T-helper 2 cell treated with Interferon-gamma antibody and Interleukin-4, amounts not matched to agents 5 μg/mL and 100 μg/mL, for 36 hours (primary cell): ENCODE measurements at regions not wholly inside any gene's neighbourhood (a gene's known extent, or its start where the extent isn't known, plus 50 kb on each side); places are given as distances from the start of the nearest gene placed in this dataset.

Experiments used
- DNase-seq: peaks from one replicate; pipeline ENCODE4 v3.0.0; 2021; ENCODE audit warnings: low spot score
- H3K27ac Mint-ChIP-seq: one replicate; pipeline ENCODE4 v1.8.0; 2021; ENCODE audit warnings: mild to moderate bottlenecking, mixed read lengths
- H3K27me3 Mint-ChIP-seq: one replicate; pipeline ENCODE4 v1.8.0; 2021; ENCODE audit warnings: low read depth, mixed read lengths
- H3K36me3 Mint-ChIP-seq: one replicate; pipeline ENCODE4 v1.8.0; 2021; ENCODE audit warnings: low read depth, mixed read lengths
- H3K4me1 Mint-ChIP-seq: one replicate; pipeline ENCODE4 v1.8.0; 2021; ENCODE audit warnings: low read depth, mixed read lengths
- H3K4me3 Mint-ChIP-seq: one replicate; pipeline ENCODE4 v1.8.0; 2022; ENCODE audit warnings: mild to moderate bottlenecking, moderate library complexity, mixed read lengths
- H3K9me3 Mint-ChIP-seq: one replicate; pipeline ENCODE4 v1.8.0; 2021; ENCODE audit warnings: mixed read lengths

- no peak for DNase-seq
- H3K4me3 Mint-ChIP-seq, result no peak overlapping the region
- no peaks in the 10 kb centered on the region for H3K36me3 Mint-ChIP-seq
- H3K27ac Mint-ChIP-seq, result no peak overlapping the region
- no peaks in the 10 kb centered on the region for H3K9me3 Mint-ChIP-seq
- no peaks in the 10 kb centered on the region for H3K4me1 Mint-ChIP-seq
- no peaks in the 10 kb centered on the region for H3K27me3 Mint-ChIP-seq
These were observed 96.7 kb upstream of the SMIM21 start for GRCh38 chr18:75524181-75524580.

GRCh38 chr18:75521816-75522215 is 94.3 kb upstream of the SMIM21 start:
- Mint-ChIP-seq H3K9me3 (no peaks in the 10 kb centered on the region), H3K27ac (no peak overlapping the region), H3K4me1 (no peaks in the 10 kb centered on the region), H3K36me3 (no peaks in the 10 kb centered on the region), H3K27me3 (no peaks in the 10 kb centered on the region), H3K4me3 (no peak overlapping the region)
- DNase-seq, result no peak

DNA sequence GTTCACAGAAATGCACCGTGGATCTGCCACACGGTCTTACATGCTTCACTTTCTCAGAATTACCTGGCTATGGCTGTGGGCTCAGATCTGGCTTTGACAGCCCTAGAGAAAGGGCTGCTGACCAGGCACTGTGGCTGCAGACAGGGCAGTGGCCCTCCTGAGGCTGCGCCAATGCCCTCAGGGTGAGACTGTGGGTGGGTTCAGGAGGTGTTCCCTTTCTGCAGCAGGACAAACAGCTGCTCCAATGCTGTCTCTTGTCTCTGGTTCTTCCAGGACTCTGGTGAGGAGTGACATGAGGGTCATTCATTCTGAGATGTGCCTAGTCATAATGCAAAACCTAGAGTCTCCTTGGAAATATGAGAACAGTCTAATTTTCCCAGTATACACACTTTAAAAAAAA is 90.5 kb upstream of the SMIM21 start:
- DNase-seq, result no peak
- Mint-ChIP-seq H3K27me3 (no peaks in the 10 kb centered on the region), H3K9me3 (no peaks in the 10 kb centered on the region), H3K4me1 (no peaks in the 10 kb centered on the region), H3K36me3 (no peaks in the 10 kb centered on the region), H3K27ac (no peak overlapping the region), H3K4me3 (no peak overlapping the region)

DNA sequence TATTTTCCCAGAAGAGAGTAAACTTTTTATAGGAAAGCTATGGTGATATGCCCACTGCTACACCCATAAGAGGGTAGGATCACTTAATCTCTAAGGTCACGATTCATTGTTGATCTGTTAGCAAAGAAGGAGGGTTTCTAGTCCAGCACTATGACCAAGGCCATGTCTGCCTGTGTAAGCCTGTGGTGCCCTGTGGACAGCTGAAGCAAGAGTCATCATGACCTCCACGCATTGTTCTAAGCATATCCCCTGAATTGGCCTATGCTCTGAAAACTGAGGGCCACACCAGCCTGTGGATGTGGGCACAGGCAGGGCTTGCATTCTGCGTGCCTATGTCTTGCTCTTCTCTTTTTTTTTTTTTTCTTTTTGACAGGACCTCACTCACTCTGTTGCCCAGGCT is 89.8 kb upstream of the SMIM21 start:
- H3K27ac Mint-ChIP-seq, result no peak overlapping the region
- no peak for DNase-seq
- H3K4me1 Mint-ChIP-seq, result no peaks in the 10 kb centered on the region

GRCh38 chr18:75507636-75508035 is 80.1 kb upstream of the SMIM21 start:
- DNase-seq, result no peak
- Mint-ChIP-seq H3K9me3 (peaks cover 9% of the 10 kb centered on the region), H3K36me3 (no peaks in the 10 kb centered on the region), H3K4me3 (no peak overlapping the region), H3K4me1 (no peaks in the 10 kb centered on the region), H3K27ac (no peak overlapping the region), H3K27me3 (peaks cover 3% of the 10 kb centered on the region)

More for the DNA sequence above, 89.8 kb upstream of the SMIM21 start:
- H3K27me3 Mint-ChIP-seq, result no peaks in the 10 kb centered on the region
- no peak overlapping the region for H3K4me3 Mint-ChIP-seq
- peaks cover 2% of the 10 kb centered on the region for H3K9me3 Mint-ChIP-seq
- H3K36me3 Mint-ChIP-seq, result no peaks in the 10 kb centered on the region

DNA sequence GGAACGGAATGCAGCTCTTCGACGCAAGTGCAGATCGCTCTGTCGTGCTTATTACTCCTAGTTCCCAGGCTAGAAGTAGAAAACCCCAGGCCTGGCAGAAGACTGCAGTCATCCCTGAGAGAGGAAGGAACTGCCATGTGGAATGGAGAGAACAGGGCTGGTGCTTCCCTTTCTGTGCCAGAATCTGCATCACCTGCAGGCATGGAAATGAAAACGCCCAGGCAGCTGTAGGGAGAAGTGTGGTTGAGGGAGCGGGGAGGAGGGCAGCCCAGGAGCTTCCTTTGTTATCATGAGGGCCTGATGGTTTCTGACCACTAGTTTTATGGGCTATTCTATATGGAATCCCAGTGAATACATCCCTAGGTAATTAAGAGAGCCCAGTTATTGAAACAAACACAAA is 79.4 kb upstream of the SMIM21 start:
- no peak for DNase-seq
- no peak overlapping the region for H3K27ac Mint-ChIP-seq
- no peaks in the 10 kb centered on the region for H3K36me3 Mint-ChIP-seq
- no peak overlapping the region for H3K4me3 Mint-ChIP-seq
- H3K9me3 Mint-ChIP-seq, result peaks cover 4% of the 10 kb centered on the region
- no peaks in the 10 kb centered on the region for H3K4me1 Mint-ChIP-seq
- H3K27me3 Mint-ChIP-seq, result peaks cover 6% of the 10 kb centered on the region

- no peaks in the 10 kb centered on the region for H3K9me3 Mint-ChIP-seq
- no peak overlapping the region for H3K4me3 Mint-ChIP-seq
- peaks cover 11% of the 10 kb centered on the region for H3K27me3 Mint-ChIP-seq
- H3K36me3 Mint-ChIP-seq, result no peaks in the 10 kb centered on the region
- no peak overlapping the region for H3K27ac Mint-ChIP-seq
- no peak for DNase-seq
- no peaks in the 10 kb centered on the region for H3K4me1 Mint-ChIP-seq
These were observed 77.0 kb upstream of the SMIM21 start for GRCh38 chr18:75504469-75504868.

DNA sequence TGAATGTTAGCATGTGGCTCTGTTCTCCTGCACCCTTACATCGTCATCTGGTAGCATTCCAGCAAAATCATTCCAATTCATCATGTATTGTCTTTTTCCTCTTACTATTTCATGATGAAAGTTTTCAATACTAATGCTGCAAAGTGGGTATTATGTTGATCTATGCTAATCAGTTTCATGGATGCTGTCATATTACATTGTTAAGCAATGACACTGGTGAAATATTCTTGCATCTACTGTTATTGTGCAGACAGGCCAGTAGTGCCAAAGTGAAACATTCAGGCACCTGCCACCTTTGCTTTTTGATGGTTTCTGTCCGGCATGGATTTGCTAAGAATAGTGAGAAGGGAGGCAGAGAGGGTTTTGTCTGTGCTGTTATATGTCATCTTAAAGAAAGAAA is 76.1 kb upstream of the SMIM21 start:
- Mint-ChIP-seq H3K36me3 (no peaks in the 10 kb centered on the region), H3K4me3 (no peak overlapping the region), H3K4me1 (no peaks in the 10 kb centered on the region), H3K9me3 (no peaks in the 10 kb centered on the region), H3K27me3 (peaks cover 17% of the 10 kb centered on the region), H3K27ac (no peak overlapping the region)
- DNase-seq, result no peak

- no peak for DNase-seq
- no peaks in the 10 kb centered on the region for H3K36me3 Mint-ChIP-seq
- no peak overlapping the region for H3K4me3 Mint-ChIP-seq
- no peak overlapping the region for H3K27ac Mint-ChIP-seq
- no peaks in the 10 kb centered on the region for H3K9me3 Mint-ChIP-seq
- peaks cover 17% of the 10 kb centered on the region for H3K27me3 Mint-ChIP-seq
- no peaks in the 10 kb centered on the region for H3K4me1 Mint-ChIP-seq
These were observed 74.8 kb upstream of the SMIM21 start for GRCh38 chr18:75502286-75502685.

DNA sequence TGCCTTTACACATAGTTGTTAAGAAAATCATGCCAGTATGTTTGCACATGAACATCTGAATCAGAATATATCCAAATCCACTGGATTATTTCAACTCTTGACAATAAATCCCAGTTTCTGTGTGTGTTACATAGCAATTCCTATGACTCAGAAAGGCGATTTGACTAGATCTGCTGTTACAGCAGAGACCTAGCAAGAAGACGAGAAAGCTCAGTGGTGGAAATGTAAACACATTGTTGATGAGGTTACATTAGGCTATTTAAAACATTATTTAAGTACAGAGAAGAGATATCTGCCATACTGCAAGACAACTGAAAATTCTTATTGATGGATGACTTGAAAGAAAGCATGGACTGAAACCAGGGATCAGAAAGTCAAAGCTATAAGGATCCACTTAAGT is 73.0 kb upstream of the SMIM21 start:
- H3K36me3 Mint-ChIP-seq, result no peaks in the 10 kb centered on the region
- H3K27ac Mint-ChIP-seq, result no peak overlapping the region
- DNase-seq, result no peak
- peaks cover 18% of the 10 kb centered on the region for H3K27me3 Mint-ChIP-seq
- no peaks in the 10 kb centered on the region for H3K9me3 Mint-ChIP-seq
- no peaks in the 10 kb centered on the region for H3K4me1 Mint-ChIP-seq
- H3K4me3 Mint-ChIP-seq, result no peak overlapping the region

GRCh38 chr18:75497576-75498235 is 70.2 kb upstream of the SMIM21 start:
- H3K27me3 Mint-ChIP-seq, result peaks cover 18% of the 10 kb centered on the region
- no peaks in the 10 kb centered on the region for H3K4me1 Mint-ChIP-seq
- no peak overlapping the region for H3K27ac Mint-ChIP-seq
- H3K4me3 Mint-ChIP-seq, result no peak overlapping the region
- DNase-seq, result no peak
- no peaks in the 10 kb centered on the region for H3K36me3 Mint-ChIP-seq
- H3K9me3 Mint-ChIP-seq, result no peaks in the 10 kb centered on the region

GRCh38 chr18:75496151-75496550 is 68.6 kb upstream of the SMIM21 start:
- H3K9me3 Mint-ChIP-seq, result no peaks in the 10 kb centered on the region
- no peak for DNase-seq
- no peaks in the 10 kb centered on the region for H3K36me3 Mint-ChIP-seq
- H3K4me3 Mint-ChIP-seq, result no peak overlapping the region
- H3K4me1 Mint-ChIP-seq, result no peaks in the 10 kb centered on the region
- H3K27ac Mint-ChIP-seq, result no peak overlapping the region
- H3K27me3 Mint-ChIP-seq, result peaks cover 14% of the 10 kb centered on the region

- Mint-ChIP-seq H3K27me3 (peaks cover 6% of the 10 kb centered on the region), H3K27ac (no peak overlapping the region), H3K36me3 (no peaks in the 10 kb centered on the region), H3K9me3 (no peaks in the 10 kb centered on the region), H3K4me3 (no peak overlapping the region), H3K4me1 (no peaks in the 10 kb centered on the region)
- DNase-seq, result no peak
These were observed 65.3 kb upstream of the SMIM21 start for GRCh38 chr18:75492852-75493251.

- no peak overlapping the region for H3K27ac Mint-ChIP-seq
- H3K4me1 Mint-ChIP-seq, result no peaks in the 10 kb centered on the region
- no peaks in the 10 kb centered on the region for H3K9me3 Mint-ChIP-seq
- no peak overlapping the region for H3K4me3 Mint-ChIP-seq
- H3K36me3 Mint-ChIP-seq, result no peaks in the 10 kb centered on the region
- H3K27me3 Mint-ChIP-seq, result peaks cover 6% of the 10 kb centered on the region
- DNase-seq, result no peak
These were observed 63.9 kb upstream of the SMIM21 start for GRCh38 chr18:75491361-75491760.

DNA sequence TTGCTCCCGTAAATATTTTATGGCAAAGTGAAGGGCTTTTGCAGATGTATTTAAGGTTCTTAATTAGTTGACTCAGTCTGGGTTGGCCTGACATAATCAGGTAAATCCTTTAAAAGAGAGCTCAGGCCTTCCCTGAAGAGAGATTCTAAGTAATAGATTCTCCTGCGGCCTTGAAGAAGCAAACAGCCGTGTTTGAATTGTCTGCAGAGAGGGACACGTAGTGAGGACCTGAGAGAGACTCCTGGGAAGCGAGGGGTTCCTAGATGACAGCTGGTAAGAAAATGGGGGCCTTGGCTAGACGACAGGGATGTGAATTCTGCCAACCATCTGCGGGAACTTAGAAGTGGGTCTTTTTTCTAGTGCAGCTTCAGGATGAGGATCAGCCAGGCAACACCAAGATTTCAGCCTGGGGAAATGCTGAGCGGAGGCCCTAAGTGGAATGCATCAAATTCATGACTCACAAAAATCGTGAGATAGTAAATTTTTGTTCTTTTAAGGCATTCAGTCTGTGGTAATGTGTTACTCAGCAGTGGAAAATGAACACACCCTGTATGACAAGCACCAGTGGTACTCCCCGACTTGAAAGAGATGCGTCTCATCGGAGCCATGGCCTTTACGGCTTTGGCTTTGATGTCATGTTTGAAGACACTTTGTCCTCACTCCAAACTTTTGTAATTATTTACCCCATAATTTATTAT is 62.1 kb upstream of the SMIM21 start:
- Mint-ChIP-seq H3K27ac (no peak overlapping the region), H3K9me3 (no peaks in the 10 kb centered on the region), H3K4me1 (no peaks in the 10 kb centered on the region), H3K36me3 (no peaks in the 10 kb centered on the region), H3K27me3 (peaks cover 5% of the 10 kb centered on the region), H3K4me3 (no peak overlapping the region)
- DNase-seq, result no peak
